GM18909 (cell line): ENCODE measurements at regions not wholly inside any gene's neighbourhood (a gene's known extent, or its start where the extent isn't known, plus 50 kb on each side); places are given as distances from the start of the nearest gene placed in this dataset.
"Not testable (repeated sequence)": the region's sequence is repeated elsewhere in the genome, so short reads cannot be mapped to it uniquely, and the experiment has no call there.

Experiments used
- ATAC-seq: cut with Tn5 transposase; IDR thresholded peaks from one replicate; pipeline ENCODE4 v1.9.1; 2021; ENCODE audit warnings: mild to moderate bottlenecking; ENCODE audit not compliant: unreplicated experiment, poor library complexity

DNA sequence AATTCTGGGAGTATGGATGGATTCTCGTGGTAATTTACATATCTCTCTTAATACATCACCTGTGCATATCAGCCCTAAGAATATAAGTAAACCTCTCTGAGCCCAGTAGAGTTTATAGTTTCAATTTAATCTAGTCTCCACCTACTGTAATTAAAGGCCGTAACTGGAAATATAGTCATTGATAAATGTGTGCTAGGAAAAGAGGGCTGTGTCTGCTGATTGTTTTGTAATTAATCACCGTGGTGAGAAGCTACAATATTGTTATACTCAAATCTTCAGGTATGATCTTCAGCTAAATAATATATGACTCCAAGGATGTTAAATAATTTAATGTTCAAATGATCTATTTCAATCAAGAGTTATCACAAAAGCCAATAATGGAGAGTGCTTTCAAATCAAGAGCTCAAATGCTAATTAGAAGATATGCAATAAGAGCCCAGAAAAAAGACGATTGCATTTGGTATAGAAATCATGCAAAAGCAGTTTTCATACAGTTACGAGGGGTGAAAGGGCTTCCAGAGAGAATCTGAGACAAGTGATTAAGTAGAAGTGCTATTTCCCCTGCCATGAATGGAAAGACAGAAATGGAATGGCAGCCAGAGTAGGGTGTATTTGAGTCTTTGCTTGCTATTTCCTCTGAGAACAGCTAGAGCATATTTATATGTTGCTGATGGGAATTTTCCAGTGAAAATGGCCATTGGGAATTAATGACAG is 1134.3 kb downstream of the NCAM2 start:
- ATAC-seq = no peak

DNA sequence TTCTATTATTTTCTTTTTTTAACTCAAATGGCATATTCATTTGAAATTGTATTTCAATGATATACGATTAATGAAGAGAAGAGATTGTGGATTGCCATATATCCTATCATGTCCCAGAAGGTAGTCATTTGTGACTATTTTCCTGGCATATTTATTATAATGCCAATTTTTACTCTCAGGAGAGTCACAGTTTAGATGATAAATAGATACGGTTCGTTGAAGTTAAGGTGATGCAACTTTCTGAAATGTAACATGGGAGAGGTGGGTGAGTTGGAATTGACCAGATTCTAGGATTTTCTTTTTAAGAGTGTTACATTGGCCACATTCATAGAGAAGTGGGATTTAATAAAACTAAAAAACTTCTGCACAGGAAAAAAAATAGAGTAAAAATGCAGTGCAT is 1138.5 kb downstream of the NCAM2 start:
- no peak for ATAC-seq

DNA sequence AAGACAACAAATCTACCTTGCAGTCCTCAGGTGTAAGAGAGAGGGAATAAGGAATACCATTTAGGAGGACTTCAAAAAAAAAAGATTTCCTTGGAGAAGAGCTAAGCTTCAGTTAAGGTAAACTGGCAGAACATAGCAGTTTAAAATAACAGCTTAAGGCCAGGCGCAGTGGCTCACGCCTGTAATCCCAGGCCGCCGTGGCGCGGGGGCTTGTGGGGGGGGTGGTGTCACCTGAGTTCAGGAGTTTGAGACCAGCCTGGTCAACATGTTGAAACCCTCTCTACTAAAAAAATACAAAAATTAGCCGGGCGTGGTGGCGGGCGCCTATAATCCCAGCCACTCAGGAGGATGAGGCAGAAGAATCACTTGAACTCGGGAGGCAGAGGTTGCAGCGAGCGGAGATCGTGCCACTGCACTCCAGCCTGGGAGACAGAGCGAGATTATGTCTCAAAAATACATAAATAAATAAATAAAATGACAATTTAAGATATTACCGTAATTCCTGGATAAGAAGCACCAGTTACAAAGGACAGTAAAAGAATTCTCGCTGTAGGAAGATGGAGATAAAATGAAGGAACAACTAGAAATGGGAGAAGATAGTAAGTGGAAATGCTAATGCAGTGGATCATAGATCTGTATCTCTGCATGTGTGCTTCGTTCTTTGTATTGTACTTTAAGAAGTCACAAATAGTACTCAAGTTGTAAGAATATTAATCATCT is 1140.2 kb downstream of the NCAM2 start:
- no peak for ATAC-seq

DNA sequence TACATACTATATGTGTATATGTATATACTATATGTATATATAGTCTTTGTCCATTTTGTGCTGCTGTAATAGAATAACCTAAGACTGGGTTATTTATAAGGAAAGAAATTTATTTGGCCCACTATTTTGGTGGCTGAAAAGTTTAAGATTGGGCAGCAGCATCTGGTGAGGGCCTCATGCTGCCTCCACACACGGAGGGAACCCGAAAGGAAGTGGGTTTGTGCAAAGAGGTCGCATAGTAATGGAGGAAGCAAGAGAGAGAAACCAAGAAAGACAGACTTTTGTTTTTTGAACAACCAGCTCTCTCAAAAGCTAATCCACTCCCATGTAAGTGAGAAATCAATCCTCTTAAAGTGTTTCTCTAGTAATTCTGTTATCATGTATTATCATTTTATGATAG is 1147.3 kb downstream of the NCAM2 start:
- ATAC-seq = no peak

DNA sequence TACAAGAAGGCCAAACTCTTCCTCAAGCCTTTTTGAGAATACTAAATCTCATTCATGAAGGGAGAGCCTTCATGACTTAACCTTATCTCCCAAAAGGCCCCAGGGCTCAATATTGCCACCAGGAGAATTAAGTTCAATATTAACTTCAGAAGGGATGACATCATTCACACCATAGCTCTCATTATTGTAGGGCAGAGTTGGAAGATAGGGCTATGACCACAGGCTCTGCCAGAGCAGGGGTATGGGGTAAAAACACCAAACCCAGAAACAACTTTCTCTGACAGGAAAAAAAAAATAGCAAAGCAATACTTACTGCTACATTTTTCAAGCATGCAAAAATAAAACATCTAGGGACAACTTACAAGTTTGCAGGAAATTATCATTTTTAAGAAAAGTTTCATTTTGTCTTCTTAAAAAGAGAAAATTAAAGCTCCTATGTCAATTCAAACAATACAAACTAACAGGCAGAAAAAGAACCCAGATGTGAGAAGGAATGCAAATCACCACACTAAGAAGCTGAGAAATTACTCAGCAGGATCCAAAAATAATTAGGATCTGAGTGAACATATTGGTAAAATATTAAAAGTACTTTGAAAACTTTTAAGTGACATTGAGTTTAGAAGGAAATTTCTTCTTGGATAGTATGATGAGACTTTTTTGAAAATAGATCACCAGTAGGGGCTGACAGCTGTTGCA is 1156.5 kb downstream of the NCAM2 start:
- ATAC-seq = no peak

DNA sequence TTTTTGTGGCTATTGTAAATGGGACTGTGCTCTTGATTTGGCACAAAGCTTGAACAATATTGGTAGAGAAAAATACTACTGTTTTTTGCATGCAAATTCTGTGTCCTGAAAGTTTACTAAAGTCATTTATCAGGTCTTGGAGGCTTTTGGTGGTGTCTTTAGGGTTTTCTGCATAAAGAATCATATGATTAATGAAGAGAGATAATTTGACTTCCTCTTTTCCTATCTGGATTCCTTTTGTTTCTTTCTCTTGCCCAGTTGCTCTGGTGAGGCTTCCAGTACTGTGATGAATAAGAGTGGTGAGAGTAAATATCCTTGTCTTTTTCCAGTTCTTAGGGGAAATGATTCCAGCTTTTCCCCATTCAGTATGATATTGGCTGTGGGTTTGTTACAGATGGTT is 1166.7 kb downstream of the NCAM2 start:
- no peak for ATAC-seq

DNA sequence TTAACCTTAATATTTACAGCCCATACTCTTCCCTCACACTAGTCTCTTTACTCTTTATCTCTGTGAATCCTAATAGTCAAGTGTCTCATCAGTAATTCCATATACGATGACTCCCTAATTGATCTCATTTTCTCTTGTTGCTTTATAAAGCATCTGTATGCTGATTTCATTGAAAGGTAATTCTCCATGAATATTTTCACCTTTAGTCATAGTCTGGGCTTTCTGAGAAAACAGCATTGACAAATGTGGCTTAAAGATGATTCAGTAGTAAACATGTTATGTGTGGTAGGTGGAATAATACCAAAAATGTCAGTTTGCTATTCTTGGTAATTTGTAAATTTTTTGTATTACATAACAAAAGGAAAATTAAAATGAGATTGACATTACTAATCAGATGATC is 1176.5 kb downstream of the NCAM2 start:
- ATAC-seq = no peak

DNA sequence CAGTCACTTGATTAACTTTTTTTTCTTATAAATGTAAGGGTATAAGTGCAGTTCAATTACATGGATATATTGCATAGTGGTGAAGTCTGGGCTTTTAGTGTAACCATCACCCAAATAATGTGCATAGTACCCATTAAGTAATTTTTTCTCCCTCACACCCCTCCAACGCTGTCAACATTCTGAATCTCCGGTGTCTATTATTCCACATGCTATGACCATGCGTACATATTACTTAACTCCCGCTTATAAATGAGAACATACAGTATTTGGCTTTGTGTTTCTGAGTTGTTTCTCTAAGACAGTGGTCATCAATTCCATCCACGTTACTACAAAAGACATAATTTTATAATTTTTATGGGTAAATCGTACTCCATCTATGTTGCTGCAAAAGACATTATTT is 1191.1 kb downstream of the NCAM2 start:
- no peak for ATAC-seq

DNA sequence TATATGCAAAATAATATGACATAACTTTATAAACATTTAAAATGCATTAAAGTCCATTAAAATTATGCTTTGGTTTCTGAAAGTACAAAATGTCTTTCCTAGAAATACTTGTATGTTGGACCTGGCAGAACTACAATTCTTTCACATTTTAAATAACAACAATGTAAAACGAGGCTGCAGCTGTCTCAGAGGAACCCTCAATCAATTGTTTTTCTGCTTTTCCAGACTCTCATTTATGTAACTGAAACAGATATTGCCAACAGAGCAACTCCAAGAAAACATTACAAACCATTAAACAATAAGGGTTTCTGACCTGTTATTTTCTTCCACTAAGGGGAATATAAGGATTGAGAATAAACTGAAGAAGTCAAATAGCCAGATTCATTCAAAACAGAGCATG is 1193.4 kb downstream of the NCAM2 start:
- no peak for ATAC-seq

DNA sequence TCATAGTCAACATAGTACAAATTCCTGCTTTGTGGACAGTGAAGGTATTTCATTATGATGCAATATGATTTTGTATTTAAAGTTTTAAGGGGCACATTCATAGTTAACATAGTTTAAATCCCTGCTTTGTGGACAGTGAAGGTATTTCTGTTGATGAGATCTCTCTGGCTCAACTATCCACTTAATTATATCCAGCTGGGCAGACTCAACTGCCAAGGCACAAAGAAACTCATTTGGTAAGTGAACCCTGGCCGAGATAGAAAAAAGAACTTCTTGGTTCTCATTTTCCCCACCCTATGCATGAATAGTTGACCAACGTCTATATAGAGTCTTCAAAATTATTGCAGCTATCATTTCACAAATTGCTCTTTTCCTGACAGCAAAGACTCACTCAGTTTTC is 1194.6 kb downstream of the NCAM2 start:
- no peak for ATAC-seq

DNA sequence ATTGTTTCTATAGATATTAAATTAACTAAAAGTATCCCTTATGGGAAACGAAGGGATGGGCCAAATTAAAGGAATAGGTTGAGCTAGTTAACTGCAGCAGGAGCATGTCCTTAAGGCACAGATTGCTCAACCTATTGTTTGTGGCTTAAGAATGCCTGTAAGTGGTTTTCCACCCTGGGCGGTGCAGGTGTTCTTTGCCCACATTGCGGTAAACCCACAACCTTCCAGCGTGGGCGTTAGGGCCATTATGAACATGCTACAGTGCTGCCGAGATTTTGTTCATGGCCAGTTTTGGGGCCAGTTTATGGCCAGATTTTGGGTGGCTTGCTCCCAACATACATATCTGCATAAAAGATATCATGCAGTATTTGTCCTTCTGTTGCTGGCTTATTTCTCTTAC is 1196.8 kb downstream of the NCAM2 start:
- not testable (repeated sequence) for ATAC-seq

DNA sequence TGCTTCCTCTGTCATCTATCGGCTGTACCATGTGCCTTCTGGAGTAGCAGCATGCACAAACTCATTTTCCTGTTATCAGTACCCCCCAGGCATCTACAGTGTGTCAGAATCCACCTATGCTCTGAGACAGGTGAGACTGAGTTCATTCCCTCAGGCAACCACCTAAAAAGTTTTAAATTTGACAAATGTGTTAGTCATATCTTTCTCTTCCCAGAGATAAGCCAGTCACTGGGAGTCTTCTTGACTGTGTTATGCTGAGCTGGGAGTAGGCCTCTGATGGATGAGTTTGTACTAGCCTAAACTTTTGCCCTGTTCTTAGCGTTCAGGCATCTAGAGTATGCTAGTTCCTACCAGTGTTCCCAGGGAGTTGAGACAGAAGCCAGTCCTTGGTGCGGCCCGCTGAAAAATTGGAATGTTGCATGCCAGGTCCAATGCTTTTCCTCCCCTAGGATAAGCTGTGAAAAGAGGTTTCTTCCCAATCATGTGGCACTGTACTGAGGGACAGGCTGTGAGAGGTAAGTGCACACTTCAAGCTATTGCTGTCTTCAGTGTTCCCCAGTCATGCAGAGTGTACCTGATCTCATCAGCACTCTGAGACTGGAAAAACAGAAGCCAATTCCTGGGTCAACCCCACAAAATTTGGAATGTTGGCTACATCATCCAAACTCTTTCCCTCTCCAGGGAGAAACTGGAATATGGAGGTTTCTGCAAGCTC is 1202.3 kb downstream of the NCAM2 start:
- no peak for ATAC-seq

DNA sequence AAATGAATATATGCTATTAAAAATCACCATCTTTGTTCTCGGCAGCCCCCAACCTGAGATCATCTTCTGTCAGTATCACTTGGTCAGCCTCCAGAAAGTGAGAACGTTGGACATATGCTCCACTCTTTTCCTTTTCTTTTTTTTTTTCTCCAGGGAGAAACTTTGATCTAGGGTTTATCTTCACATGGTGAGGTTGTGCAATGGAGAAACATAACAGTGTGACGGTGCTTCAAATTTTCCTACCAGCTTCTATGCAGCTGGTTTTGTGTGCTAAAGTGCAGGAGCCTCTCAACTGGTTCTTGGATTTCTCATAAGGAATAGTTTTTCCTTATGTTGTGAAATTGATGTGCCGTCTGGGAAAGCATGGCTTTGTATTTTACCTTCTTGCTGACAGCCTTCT is 1202.9 kb downstream of the NCAM2 start:
- ATAC-seq = no peak

DNA sequence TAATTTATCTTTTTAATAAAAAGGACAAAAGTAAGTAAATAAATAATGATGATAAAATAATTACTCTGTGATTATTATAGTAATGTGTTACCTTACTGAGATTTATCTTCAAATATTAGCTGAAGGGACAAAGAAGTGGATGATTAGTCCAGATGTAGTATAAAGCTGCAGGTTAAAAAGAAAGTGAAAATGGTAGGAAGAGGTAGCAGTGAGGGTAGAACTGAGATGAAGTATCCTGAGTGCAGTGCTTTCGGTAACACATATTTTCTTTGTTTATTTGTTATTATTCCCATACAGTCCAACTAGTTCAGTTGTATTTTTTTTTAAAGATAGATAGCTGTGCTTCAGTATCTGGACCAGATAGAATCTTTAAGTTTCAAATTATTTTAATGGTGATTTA is 1203.5 kb downstream of the NCAM2 start:
- ATAC-seq = no peak

DNA sequence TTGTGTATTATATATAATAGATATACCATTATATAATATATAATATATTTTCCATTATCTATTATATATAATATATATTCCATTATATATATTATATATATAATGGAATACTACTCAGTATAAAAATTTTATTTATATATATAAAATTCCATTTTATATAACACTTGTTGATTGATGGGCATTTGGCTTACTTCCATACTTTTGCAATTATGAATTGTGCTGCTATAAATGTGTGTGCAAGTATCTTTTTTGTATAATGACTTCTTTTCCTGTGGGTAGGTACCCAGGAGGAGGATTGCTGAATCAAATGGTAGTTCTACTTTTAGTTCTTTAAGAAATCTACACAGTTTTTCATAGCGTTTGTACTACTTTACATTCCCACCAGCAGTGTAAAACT is 1211.1 kb downstream of the NCAM2 start:
- no peak for ATAC-seq

DNA sequence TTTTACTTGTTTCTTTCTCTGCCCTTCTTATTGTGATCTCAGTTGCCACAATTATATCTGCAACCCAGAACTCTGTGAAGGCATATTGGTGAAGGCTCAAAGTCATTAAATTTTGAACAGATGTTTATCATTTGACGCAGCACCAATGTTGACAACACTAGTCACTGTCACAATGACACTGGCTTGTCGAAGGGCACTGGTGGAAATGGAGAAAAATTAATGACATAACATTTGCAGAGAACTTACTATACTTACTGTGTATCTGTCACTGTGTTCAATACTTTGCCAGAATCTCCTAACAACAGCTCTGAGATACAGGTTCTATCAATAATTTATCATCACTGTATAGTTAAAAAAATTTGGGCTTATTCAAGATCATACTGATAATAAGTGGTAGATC is 1213.7 kb downstream of the NCAM2 start:
- no peak for ATAC-seq

DNA sequence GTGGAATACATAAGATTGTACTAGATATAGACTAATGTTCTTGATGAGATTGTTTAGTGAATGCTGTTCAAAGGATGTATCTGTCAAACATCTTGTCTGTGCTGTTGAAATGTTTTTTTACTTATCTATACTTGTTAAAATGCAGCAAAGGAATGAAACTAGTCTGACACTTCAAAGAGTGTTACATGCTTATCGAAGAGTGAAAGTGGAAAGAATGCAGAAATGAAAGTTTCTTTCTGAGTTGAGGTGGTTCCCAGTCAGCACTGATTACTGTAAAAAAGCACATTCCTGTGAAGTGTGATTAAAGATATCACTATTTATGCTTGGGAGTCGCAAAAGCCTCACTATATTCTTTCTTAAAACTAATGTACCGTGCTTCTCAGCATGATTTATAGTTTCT is 1225.2 kb downstream of the NCAM2 start:
- ATAC-seq = peak; percentile 52

DNA sequence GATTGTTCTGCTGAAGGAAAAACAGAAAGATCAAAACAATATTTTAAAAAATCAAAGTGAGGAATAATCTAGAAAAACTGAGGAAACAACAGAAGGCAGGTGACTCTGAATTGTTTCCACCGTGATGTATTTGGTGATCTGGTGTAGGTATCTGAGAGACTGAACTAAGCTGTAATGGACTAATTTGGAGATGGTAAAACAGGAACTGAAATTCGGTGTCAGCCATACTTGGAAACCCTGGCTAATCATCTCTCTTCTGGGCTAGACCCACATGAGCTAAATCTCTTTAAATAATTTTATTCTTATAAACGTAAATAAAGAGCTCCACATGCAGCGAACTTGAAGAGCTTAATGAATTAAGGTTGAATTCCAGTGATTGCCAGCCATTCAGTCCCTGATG is 1226.1 kb downstream of the NCAM2 start:
- ATAC-seq = no peak

DNA sequence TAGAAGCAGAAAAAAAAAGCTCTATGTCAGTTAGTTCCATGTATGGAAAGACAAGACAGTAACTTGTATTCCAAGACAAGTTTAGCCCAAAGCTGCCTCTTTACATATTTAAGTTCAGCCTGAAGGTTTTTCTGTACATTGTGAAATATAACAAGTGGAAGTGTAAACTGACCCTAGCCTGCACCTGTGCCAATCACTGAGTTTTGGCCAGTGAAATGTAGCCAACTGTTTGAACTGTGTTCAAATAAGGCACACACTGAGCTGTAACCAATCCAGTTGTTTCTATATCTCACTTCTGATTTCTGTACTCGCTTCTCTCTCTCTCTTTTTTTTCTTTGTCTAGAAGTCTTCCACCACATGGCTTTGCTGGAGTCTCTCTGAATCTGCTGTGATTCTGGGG is 1227.1 kb downstream of the NCAM2 start:
- no peak for ATAC-seq

DNA sequence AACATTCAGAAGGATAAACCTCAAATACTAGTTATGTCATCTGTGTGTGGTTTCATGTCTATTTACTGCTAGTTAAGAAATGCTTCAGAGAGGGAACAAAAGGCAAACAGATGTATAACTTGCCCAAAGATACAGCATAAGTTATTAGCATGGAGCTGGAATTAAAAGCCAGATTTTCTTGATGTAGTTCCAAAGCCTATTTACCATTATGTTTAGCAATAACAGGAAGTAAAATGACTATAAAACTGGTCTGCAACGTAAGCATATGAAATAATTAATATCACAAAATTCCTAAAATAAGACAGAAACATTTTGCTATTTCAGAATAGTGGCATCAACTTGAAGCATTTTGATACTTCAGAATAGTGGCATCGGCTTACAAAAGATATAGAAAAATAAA is 1232.8 kb downstream of the NCAM2 start:
- ATAC-seq = no peak
